Dendritic cell treated with granulocyte-macrophage colony-stimulating factor and Interleukin-4, amounts not matched to agents 40 ng/mL and 50 ng/mL, for 4 days (primary cell): ENCODE measurements at regions not wholly inside any gene's neighbourhood (a gene's known extent, or its start where the extent isn't known, plus 50 kb on each side); places are given as distances from the start of the nearest gene placed in this dataset.

Experiments used
- H3K27ac Mint-ChIP-seq: one replicate; pipeline ENCODE4 v1.8.0; 2022; ENCODE audit warnings: mild to moderate bottlenecking, mixed read lengths
- H3K27me3 Mint-ChIP-seq: one replicate; pipeline ENCODE4 v1.8.0; 2022; ENCODE audit warnings: mild to moderate bottlenecking, mixed read lengths
- H3K36me3 Mint-ChIP-seq: one replicate; pipeline ENCODE4 v1.8.0; 2022; ENCODE audit warnings: low read depth, mixed read lengths
- H3K4me1 Mint-ChIP-seq: one replicate; pipeline ENCODE4 v1.8.0; 2022; ENCODE audit warnings: low read depth, mixed read lengths
- H3K4me3 Mint-ChIP-seq: one replicate; pipeline ENCODE4 v1.8.0; 2022; ENCODE audit warnings: mild to moderate bottlenecking, moderate library complexity, mixed read lengths
- H3K9me3 Mint-ChIP-seq: one replicate; pipeline ENCODE4 v1.8.0; 2022; ENCODE audit warnings: mixed read lengths
- intact Hi-C: fragments of 100-400 bp; cut with micrococcal nuclease; formaldehyde crosslinking; loops from one replicate; pipeline ENCODE4 v1.15.0; 2022

- Mint-ChIP-seq H3K27ac (no peak overlapping the region), H3K36me3 (no peaks in the 10 kb centered on the region), H3K4me1 (no peaks in the 10 kb centered on the region), H3K9me3 (no peaks in the 10 kb centered on the region), H3K27me3 (no peaks in the 10 kb centered on the region), H3K4me3 (no peak overlapping the region)
- intact Hi-C loops = no loop called here
These were observed 168.9 kb upstream of the CDH20 start for GRCh38 chr18:61164321-61164720.

- Mint-ChIP-seq H3K27ac (no peak overlapping the region), H3K4me3 (no peak overlapping the region), H3K9me3 (no peaks in the 10 kb centered on the region), H3K36me3 (no peaks in the 10 kb centered on the region), H3K4me1 (no peaks in the 10 kb centered on the region), H3K27me3 (no peaks in the 10 kb centered on the region)
- intact Hi-C loops = no loop called here
These were observed 165.3 kb upstream of the CDH20 start for GRCh38 chr18:61167902-61168301.

- no peak overlapping the region for H3K4me3 Mint-ChIP-seq
- no peaks in the 10 kb centered on the region for H3K9me3 Mint-ChIP-seq
- no peaks in the 10 kb centered on the region for H3K27me3 Mint-ChIP-seq
- intact Hi-C loops = no loop called here
- H3K4me1 Mint-ChIP-seq = no peaks in the 10 kb centered on the region
- no peaks in the 10 kb centered on the region for H3K36me3 Mint-ChIP-seq
- H3K27ac Mint-ChIP-seq = no peak overlapping the region
These were observed 163.8 kb upstream of the CDH20 start for GRCh38 chr18:61169386-61169785.

GRCh38 chr18:61172624-61173023 is 160.6 kb upstream of the CDH20 start:
- Mint-ChIP-seq H3K9me3 (no peaks in the 10 kb centered on the region), H3K36me3 (no peaks in the 10 kb centered on the region), H3K4me3 (no peak overlapping the region), H3K4me1 (no peaks in the 10 kb centered on the region), H3K27ac (no peak overlapping the region), H3K27me3 (no peaks in the 10 kb centered on the region)
- intact Hi-C loops = no loop called here

- H3K27me3 Mint-ChIP-seq = no peaks in the 10 kb centered on the region
- intact Hi-C loops = no loop called here
- no peaks in the 10 kb centered on the region for H3K4me1 Mint-ChIP-seq
- H3K4me3 Mint-ChIP-seq = no peak overlapping the region
- no peaks in the 10 kb centered on the region for H3K9me3 Mint-ChIP-seq
- H3K36me3 Mint-ChIP-seq = no peaks in the 10 kb centered on the region
- H3K27ac Mint-ChIP-seq = no peak overlapping the region
These were observed 159.7 kb upstream of the CDH20 start for GRCh38 chr18:61173554-61173953.

GRCh38 chr18:61183798-61184197 is 149.4 kb upstream of the CDH20 start:
- Mint-ChIP-seq H3K27me3 (no peaks in the 10 kb centered on the region), H3K4me3 (no peak overlapping the region), H3K9me3 (peaks cover 16% of the 10 kb centered on the region), H3K27ac (no peak overlapping the region), H3K4me1 (no peaks in the 10 kb centered on the region), H3K36me3 (no peaks in the 10 kb centered on the region)
- intact Hi-C loops = no loop called here

GRCh38 chr18:61187971-61188370 is 145.3 kb upstream of the CDH20 start:
- Mint-ChIP-seq H3K4me1 (no peaks in the 10 kb centered on the region), H3K36me3 (no peaks in the 10 kb centered on the region), H3K9me3 (peaks cover 16% of the 10 kb centered on the region), H3K27ac (no peak overlapping the region), H3K4me3 (no peak overlapping the region), H3K27me3 (no peaks in the 10 kb centered on the region)
- intact Hi-C loops = no loop called here

- no peaks in the 10 kb centered on the region for H3K27me3 Mint-ChIP-seq
- peaks cover 26% of the 10 kb centered on the region for H3K9me3 Mint-ChIP-seq
- no peaks in the 10 kb centered on the region for H3K36me3 Mint-ChIP-seq
- no peak overlapping the region for H3K4me3 Mint-ChIP-seq
- H3K27ac Mint-ChIP-seq = no peak overlapping the region
- H3K4me1 Mint-ChIP-seq = no peaks in the 10 kb centered on the region
- intact Hi-C loops = no loop called here
These were observed 143.9 kb upstream of the CDH20 start for GRCh38 chr18:61189376-61189775.

GRCh38 chr18:61194726-61195125 is 138.5 kb upstream of the CDH20 start:
- Mint-ChIP-seq H3K36me3 (no peaks in the 10 kb centered on the region), H3K4me3 (no peak overlapping the region), H3K27ac (no peak overlapping the region), H3K4me1 (no peaks in the 10 kb centered on the region), H3K27me3 (no peaks in the 10 kb centered on the region), H3K9me3 (peaks cover 10% of the 10 kb centered on the region)
- intact Hi-C loops = no loop called here

- Mint-ChIP-seq H3K36me3 (no peaks in the 10 kb centered on the region), H3K4me1 (no peaks in the 10 kb centered on the region), H3K4me3 (no peak overlapping the region), H3K27me3 (no peaks in the 10 kb centered on the region), H3K9me3 (peaks cover 10% of the 10 kb centered on the region), H3K27ac (no peak overlapping the region)
- intact Hi-C loops = no loop called here
These were observed 136.5 kb upstream of the CDH20 start for GRCh38 chr18:61196750-61197149.

GRCh38 chr18:61198486-61198885 is 134.7 kb upstream of the CDH20 start:
- intact Hi-C loops = no loop called here

GRCh38 chr18:61199171-61199848 is 133.9 kb upstream of the CDH20 start:
- Mint-ChIP-seq H3K27ac (no peak overlapping the region), H3K36me3 (no peaks in the 10 kb centered on the region), H3K4me3 (no peak overlapping the region), H3K4me1 (no peaks in the 10 kb centered on the region), H3K27me3 (no peaks in the 10 kb centered on the region), H3K9me3 (no peaks in the 10 kb centered on the region)
- intact Hi-C loops = no loop called here

More at GRCh38 chr18:61198486-61198885, 134.7 kb upstream of the CDH20 start:
- no peaks in the 10 kb centered on the region for H3K36me3 Mint-ChIP-seq
- no peaks in the 10 kb centered on the region for H3K4me1 Mint-ChIP-seq
- H3K27ac Mint-ChIP-seq = no peak overlapping the region
- no peak overlapping the region for H3K4me3 Mint-ChIP-seq
- H3K9me3 Mint-ChIP-seq = peaks cover 6% of the 10 kb centered on the region
- H3K27me3 Mint-ChIP-seq = no peaks in the 10 kb centered on the region

GRCh38 chr18:61201511-61201910 is 131.7 kb upstream of the CDH20 start:
- H3K9me3 Mint-ChIP-seq = no peaks in the 10 kb centered on the region
- intact Hi-C loops = no loop called here
- no peak overlapping the region for H3K4me3 Mint-ChIP-seq
- no peak overlapping the region for H3K27ac Mint-ChIP-seq
- H3K36me3 Mint-ChIP-seq = no peaks in the 10 kb centered on the region
- no peaks in the 10 kb centered on the region for H3K27me3 Mint-ChIP-seq
- H3K4me1 Mint-ChIP-seq = no peaks in the 10 kb centered on the region

GRCh38 chr18:61203151-61203550 is 130.1 kb upstream of the CDH20 start:
- no peak overlapping the region for H3K4me3 Mint-ChIP-seq
- H3K9me3 Mint-ChIP-seq = no peaks in the 10 kb centered on the region
- no peaks in the 10 kb centered on the region for H3K4me1 Mint-ChIP-seq
- H3K27ac Mint-ChIP-seq = no peak overlapping the region
- no peaks in the 10 kb centered on the region for H3K27me3 Mint-ChIP-seq
- intact Hi-C loops = no loop called here
- H3K36me3 Mint-ChIP-seq = no peaks in the 10 kb centered on the region

- intact Hi-C loops = no loop called here
- Mint-ChIP-seq H3K27ac (no peak overlapping the region), H3K36me3 (no peaks in the 10 kb centered on the region), H3K4me1 (no peaks in the 10 kb centered on the region), H3K4me3 (no peak overlapping the region), H3K9me3 (peaks cover 6% of the 10 kb centered on the region), H3K27me3 (no peaks in the 10 kb centered on the region)
These were observed 123.4 kb upstream of the CDH20 start for GRCh38 chr18:61209801-61210200.
